Panc1 (cell line): ENCODE measurements at regions not wholly inside any gene's neighbourhood (a gene's known extent, or its start where the extent isn't known, plus 50 kb on each side); places are given as distances from the start of the nearest gene placed in this dataset.

Experiments used
- TCF7L2 ChIP-seq: IDR thresholded peaks from 2 replicates; pipeline ENCODE4 v1.6.1; 2011; ENCODE audit warnings: mild to moderate bottlenecking, low read depth, low read length, inconsistent platforms
- TF ChIP-seq, protein P1 (sequence below): fragments of 450-650 bp; IDR thresholded peaks from 2 replicates; pipeline ENCODE4 v1.5.1; 2017; ENCODE audit warnings: mild to moderate bottlenecking

GRCh38 chr2:240341064-240341463 lies 94.4 kb upstream of the GPC1 start:
- TF ChIP-seq, protein P1, sequence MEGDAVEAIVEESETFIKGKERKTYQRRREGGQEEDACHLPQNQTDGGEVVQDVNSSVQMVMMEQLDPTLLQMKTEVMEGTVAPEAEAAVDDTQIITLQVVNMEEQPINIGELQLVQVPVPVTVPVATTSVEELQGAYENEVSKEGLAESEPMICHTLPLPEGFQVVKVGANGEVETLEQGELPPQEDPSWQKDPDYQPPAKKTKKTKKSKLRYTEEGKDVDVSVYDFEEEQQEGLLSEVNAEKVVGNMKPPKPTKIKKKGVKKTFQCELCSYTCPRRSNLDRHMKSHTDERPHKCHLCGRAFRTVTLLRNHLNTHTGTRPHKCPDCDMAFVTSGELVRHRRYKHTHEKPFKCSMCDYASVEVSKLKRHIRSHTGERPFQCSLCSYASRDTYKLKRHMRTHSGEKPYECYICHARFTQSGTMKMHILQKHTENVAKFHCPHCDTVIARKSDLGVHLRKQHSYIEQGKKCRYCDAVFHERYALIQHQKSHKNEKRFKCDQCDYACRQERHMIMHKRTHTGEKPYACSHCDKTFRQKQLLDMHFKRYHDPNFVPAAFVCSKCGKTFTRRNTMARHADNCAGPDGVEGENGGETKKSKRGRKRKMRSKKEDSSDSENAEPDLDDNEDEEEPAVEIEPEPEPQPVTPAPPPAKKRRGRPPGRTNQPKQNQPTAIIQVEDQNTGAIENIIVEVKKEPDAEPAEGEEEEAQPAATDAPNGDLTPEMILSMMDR: no peak
- no peak for TF ChIP-seq TCF7L2
